NCI-H187 treated with DMSO at 0.1 percent for 48 hours (cell line): ENCODE measurements at regions not wholly inside any gene's neighbourhood (a gene's known extent, or its start where the extent isn't known, plus 50 kb on each side); places are given as distances from the start of the nearest gene placed in this dataset.
"Not testable (repeated sequence)": the region's sequence is repeated elsewhere in the genome, so short reads cannot be mapped to it uniquely, and the experiment has no call there.

Source experiments
- DNase-seq: peaks from one replicate; lab custom pipeline; 2025; lab: John Stamatoyannopoulos, UW

DNA sequence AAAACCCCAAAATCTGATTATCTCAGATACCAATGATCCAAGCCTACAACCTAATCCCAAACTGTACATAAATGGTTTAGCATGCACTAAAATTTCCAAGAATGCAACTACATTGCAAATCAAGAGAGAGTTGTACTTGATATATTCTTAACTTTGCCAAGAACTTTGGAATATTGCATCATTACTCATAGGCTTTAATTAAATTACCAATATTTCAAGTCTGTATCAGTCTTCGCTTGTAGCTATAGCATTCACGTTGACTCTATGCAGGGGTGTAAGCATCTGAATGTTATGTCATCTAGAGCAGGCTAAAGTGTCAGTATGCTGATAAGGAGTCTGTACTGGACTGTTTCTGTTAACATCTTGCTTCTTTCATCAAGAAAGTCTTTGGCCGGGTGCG lies 56.3 kb downstream of the FOXI3 start:
- no peak for DNase-seq

DNA sequence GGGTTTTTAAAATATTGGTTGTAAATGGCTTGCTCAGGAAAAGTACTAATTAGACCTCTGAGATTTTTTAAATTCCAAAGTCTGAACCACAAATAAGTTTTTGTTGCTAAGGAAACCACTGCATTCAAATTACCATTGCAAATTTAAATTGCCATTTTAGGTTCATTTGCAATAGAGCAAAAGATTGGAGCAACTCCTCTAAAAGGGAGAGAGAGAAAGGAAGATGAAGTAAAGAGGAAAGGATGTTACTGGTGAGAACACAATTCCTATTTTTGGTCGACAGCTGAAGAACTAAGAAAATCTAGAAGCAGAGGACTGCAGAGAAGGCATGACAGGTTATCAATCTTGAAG lies 74.9 kb downstream of the FOXI3 start:
- no peak for DNase-seq

DNA sequence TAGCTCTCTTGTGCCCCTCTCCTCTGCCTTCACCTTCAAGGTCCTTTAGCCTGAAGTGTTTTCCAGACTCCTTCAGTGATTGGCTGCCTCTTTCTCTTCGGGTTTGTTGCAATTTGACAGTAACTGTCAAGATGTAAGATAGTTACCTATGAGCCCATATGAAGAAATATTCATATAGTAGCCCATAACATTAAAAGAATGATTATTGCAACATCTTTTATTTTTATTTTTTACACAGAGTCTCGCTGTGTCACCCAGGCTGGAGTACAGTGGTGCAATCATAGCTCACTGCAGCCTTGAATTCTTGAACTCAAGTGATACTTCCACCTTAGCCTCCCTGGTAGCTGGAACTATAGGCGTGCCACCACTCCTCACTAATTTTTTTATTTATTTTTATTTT lies 80.5 kb downstream of the FOXI3 start:
- no peak for DNase-seq

DNA sequence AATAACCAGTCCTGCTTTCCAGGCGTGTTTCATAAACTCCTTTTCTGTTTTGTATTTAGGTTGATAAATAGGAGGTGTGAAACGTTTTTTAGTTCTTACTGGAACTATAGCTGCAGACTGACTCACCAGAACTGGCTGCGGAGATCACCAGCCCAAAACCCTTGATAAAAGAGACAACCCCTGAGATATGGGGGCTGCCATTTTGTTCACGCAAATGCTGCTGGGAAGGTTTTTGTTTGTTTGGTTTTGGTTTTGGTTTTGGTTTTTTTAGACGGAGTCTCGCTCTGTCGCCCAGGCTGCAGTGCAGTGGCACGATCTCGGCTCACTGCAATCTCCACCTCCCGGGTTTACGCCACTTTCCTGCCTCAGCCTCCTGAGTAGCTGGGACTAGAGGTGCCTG lies 87.1 kb downstream of the FOXI3 start:
- not testable (repeated sequence) for DNase-seq

DNA sequence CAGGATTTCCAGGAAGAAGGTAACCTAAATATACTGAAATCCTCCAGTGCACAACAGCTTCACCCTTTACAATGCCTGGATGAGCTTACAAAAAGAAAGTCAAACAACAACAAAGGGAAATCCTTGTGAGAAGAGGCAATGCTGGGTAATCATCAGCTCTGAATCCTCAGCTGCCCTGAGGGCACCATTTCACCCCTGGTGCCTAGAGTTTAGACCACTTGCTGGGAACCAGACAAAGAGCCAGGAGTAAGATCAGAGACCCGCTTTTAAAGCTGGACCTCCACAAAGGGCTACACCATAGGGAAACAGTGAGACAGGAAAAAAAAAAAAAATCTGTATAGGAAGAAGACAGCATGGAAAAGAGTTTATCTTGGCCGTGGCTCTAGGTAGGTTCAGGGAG lies 97.0 kb downstream of the FOXI3 start:
- DNase-seq = no peak

DNA sequence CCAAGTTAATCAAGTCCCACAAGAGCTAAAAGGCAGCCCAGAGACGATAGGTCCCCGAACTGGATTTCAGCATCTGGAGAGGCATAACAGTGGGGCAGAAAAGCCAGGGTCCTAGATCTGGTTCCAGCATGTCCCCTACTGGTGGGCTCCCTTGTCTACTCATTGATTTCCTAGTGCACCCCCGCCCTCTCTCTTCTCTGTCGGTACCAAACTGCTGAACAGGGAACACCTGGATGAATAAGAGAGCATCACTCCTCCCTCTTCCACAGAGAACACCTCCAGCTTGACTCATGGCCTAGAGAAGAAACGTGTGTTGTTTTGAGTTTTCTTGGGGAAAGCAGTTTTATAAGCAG lies 101.3 kb downstream of the FOXI3 start:
- no peak for DNase-seq

DNA sequence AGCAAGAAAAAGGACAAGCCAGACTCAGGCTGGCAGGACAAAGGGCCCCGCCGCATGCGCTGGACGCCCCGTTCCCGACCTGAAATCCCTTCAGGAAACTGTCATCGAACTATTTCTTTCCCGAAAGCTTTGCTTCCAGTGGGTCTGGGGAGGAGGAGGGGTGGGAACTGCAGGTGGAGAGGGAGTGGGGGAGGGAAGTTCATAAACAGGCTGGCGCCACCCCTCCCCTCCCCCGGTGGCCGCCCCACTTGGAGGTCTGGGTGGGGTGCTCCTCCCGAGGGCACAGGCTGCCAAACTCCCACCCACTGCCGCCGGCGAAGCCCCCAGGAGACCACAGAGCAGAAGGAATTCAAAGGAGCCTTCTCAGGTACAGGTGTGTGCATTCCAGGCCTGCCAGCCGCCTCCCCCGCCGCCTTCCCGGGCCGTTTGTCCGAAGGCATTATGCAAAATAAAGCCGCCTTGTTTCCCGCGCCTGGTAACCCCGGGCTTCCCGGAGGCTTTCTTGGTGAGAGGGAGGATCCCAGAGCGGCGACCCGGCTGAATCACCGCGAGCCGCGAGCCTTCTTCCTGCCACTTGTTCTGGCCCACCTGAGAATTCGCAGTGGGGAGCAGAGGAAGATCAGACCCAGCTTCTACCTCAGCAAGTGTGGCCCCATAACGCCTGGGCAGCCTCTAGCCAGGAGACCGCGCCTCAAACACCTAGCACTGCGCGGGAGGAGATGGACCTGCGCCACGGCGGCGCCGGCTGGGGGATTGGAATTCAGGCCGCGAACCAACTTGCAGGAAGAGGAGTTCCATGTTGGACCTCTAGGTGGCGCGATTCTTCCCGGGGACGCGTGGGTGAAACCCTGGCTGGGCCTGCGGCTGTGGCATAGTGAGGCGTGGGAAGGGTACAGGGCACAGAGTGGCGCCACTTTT lies 101.9 kb downstream of the FOXI3 start:
- DNase-seq = no peak

DNA sequence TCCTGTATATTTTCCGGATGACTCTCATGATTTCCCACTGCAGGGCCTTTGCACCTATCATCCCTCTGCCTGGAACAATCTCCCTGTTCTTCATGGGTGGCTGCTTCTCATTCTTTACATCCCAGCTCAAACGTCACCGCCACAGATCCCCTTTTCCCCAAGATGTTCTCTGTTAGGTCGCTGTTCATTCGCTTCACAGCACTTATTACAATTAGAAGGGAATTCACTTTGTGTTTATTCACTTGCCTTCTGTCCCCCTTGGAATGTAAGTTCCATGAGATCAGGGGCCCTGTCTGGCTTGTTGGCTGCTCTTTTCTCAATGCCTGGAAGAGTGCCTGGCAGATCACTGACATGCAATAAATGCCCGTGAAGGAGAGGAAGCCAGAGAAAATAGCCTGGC lies 106.7 kb downstream of the FOXI3 start:
- DNase-seq = no peak

DNA sequence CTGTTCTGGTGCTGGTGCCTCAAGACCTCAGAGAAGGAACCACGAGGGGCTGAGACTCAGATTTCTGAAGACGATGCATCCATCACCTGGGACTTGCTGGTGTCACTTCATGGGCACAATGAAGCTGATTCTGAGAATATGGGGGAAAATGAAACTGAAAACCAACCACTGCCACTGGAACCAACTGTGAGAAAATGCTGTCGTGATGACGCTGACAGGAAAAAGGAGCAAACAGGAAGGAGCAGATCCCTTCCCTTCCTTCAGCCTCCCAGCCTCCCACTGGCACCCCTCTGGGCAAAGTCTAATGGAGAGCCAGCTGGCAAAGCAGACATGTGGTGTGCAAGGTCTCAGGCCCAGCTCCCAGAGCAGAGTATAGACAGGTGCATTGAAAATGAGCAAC lies 109.7 kb downstream of the FOXI3 start:
- no peak for DNase-seq

DNA sequence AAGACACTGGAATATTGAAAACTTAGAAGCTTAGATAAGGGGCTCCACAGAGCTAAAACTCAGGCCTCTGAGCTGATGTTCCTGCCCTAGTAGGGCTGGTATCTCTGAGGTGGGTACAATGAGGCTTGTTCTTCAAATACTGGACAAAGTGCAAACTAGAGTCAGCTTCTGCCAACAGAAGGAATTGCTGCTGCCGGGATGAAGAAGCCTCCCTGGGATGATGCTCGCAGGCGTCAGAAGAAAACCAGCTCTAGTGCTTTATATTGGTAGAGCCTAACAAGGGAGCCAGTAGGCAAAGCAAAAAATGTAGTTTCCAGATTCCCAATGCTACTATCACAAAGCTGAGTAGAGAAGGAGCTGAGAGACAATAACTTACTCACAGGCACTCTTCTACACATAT lies 118.1 kb downstream of the FOXI3 start:
- DNase-seq = no peak

DNA sequence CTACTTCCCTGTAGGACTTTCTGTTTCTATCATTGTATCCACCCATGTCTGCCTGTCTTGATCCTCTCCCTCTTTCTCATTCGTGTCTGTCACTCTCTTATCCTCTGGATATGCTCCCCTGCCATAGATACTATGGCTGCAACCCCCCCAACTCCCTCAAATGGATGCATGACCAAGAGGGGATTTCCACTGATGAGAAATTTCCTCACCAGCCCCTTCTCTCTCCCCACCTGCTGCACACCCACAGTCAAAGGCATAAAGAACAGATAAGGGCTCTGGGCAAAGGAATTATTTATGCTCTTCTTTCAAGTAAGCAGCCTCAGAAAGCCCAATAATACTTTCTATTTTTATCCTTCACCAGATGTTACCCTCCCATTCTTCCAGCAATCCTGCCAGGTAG lies 121.3 kb downstream of the FOXI3 start:
- DNase-seq = no peak

DNA sequence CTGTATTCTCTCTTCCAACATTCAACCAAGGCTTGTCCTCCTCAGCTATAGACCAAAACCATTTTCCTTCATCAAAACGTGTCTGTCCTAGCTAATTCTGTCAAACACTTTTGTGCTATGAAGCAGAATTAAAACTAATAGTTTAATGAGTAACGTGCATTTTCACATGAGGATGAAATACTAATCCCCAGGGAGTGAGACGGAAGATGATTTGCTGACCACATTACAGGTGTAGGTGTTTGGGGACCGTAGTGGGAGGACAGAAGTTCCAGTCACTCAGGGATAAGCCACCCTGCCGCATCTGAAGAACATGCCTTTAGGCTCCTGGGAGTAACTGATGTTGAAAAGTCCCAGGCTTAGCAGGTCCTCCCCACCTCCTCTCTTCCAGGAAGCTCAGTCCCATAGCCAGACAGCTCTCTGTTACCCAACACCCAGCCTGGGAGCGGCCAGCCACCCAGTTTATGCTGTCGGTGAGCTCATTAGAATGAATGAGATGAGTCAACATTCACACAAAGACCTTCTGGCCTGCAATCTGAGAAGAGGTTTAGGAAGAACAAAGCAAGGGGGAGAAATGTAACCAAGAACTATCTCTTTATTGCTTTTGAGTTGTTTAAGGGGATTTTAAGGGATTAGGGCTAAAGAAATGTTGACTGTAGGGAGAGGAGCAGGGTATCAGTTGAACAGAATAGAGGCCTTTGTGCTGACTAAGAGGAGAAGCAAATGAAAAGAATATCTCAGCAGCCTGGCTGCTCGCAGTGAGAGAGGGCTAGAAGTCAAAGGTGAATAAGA lies 122.5 kb downstream of the FOXI3 start:
- DNase-seq = peak; percentile 59

DNA sequence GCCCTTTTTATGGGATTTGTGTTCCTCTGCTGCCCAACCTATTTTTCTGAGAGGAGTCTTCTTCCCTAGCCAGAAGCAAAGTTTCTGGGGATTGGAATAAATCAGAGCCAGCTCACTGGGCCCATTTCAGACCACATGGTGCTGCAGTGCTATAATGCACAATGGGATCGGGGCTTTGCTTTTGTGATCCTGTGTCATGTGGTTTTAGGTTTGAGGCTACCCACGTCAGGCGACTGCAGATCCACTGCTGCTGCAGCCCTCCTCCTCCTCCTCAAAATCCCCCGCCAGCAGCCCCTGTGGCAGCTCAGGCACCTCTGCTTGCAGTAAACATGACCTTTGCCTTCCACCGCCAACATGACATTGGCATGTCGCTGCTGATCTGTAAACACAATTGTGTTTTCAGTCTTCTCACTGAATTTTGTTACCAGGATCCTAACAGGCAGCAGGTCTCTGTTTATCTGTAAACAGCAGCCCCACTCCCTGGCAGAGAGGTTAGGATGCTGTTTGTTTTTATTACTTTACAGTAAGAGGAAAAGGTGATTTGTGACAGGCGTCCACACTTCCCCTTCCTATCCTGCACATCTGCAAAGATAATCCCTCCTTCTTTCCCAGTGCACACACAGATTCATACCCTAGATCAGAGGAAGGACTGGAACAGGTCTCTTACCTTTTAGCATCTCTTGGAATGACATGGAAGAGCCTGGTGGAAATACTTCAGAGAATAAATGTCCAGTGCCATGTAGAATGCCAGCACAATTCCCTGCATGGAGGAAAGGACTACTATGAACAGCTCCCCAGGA lies 130.8 kb downstream of the FOXI3 start:
- no peak for DNase-seq

DNA sequence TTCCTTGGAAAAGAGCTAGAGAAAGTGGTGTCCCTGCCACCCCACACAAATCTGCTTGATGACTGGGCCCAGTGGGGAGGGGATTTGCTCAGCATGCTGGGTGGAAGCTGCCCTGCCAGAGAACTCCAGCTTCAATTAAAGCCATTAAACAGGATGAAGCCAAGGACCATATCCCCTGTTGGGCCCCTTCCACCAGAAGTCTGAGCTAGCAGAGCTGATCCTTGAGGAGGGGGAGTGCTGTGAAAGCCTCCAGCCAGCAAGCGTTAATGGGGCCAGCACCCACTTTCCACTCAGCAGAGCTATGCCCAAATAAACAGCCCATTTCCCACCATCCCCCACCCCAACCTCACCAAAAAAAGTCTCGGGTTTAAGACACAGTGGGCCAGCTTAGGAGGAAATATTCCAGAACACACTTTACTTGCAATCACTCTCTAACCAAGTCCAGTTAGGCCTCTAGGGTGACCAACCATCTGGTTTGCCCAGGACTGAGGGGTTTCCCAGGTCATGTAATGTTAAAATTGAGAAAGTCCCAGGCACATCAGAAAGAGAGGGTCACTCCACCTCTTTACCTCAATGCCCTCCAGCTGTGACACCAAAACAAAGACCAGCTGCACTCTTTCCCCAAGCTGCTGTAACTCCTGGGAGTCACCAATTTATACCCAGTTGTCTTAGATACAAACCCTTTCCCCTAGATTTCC lies 132.3 kb downstream of the FOXI3 start:
- DNase-seq = no peak

DNA sequence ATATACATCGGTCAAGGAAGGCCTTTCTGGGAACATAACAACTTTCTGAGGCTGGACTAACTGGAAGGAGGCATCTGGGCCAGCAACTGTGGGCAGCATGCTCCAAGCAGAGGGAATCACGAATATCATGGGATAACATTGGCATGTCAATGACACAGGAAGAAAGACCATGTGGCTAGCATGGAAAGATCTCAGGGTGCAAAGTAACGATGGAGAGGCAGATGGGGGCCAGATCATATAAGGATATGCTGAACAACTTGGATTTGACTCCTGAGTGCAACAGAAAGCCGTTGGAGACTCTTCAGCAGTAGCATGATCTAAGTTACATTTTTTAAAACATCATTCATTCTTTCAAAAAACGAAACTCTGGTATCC lies 133.6 kb downstream of the FOXI3 start:
- no peak for DNase-seq

DNA sequence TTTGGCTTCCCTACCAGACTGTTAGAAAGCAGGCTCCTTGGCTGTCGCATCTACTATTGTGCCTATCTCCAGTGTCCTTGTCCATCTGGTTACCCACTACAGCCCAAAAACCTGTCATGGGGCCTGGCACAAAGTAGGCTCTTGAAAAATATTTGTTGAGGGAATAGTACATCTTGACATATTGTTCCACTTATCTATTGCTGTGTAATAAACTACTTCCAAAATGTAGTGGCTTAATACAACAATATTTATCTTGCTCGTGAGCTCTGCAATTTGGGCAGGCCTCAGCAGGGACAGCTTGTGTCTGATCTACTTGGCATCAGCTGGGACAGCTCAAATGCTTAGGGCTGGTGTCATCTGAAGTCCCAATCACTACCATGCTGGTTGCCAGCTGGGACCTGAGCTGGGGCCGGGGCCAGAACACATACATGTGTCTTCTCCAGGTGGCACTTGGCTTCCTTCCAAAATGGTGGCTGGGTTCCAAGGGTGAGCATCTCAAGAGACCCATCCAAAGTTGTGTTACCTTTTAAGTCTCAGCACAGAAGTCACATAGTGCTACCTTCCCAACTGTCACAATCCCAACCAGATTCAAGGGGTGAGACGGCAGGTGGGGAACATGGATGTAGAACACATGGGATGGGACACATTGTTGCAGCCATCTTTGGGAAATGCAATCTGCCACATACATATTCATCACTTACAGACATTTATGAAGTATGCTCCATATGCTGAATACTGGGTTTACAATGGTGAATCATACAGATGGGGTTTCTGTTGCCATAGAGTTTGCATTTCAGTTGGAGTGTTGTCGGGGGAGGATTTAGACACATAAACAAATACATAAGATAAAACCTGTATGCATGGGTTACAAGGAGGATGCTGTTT lies 134.2 kb downstream of the FOXI3 start:
- no peak for DNase-seq

DNA sequence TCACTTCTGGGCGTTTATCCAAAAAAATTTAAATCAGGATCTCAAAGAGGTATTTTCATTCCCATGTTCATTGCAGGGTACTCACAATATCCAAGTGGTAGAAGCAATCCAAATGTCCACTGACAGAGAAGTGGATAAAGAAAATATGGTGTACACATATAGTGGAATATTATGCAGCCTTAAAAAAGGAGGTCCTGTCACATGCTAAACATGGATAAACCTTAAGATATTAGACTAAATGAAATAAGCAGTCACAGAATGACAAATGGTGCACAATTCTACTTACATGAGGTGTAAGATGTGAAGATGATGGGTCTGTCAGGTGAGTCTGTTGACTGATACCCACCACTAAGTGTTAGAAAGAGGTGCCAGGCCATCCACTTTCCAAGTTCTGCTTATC lies 140.6 kb downstream of the THNSL2 start:
- no peak for DNase-seq

DNA sequence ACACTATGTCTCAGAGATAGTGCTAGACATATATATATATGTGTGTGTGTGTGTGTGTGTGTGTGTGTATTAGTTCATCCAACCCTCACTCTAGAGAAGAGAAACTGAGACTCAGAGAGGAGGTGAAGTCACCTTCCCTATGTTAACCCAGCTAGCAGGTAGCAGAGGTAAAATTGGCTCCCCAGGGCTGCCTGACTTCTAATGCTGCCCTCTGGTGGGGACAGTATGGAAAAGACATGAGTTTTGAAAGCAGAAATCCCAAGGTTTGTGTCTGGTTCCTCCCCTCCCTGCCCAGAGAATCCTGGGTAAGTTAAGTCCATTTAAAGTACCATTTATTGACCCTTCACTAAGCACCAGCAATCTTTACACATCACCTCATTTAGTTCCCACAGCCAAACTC lies 137.7 kb downstream of the THNSL2 start:
- no peak for DNase-seq

DNA sequence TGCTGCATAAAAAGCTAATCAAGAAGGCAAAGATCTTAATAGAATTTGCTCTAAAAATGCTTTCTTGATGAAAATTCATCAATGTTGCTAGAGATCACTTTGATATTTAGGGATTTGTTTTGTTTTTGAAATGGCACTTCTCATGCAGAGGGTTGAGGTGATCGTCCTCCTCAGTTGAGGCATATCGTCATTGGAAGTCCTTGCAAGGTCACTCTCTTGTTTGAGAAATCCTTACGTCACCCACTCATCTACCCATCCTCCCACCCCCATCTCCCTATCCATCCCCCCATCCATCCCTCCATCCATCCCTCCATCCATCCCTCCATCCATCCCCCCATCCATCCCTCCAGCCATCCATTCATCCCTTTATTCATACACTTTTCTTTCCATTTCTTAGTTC lies 133.7 kb downstream of the THNSL2 start:
- DNase-seq = no peak

DNA sequence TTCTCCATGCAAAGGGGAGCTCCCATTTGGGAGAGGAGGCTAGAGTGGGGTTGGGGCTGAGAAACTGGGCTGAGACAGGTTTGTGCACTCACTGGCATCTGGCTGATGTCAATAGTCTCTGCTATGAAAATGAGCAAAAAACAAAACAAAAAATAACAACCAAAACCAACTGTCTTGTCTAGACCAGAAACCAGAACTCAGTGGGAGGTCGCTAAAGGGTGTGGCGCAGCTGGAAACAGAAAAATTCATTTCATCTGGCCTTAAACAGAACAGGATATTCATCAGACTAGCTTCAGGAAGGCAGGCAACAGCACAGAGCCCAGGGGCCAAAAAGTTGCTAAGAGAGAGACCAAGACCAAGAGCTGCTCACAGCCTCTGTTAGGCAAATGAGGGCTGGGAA lies 126.1 kb downstream of the THNSL2 start:
- no peak for DNase-seq
